CD14-positive monocyte (primary cell): ENCODE measurements at regions not wholly inside any gene's neighbourhood (a gene's known extent, or its start where the extent isn't known, plus 50 kb on each side); places are given as distances from the start of the nearest gene placed in this dataset.
"Not testable (repeated sequence)": the region's sequence is repeated elsewhere in the genome, so short reads cannot be mapped to it uniquely, and the experiment has no call there.

Experiments
- DNase-seq, 3 donors: peaks; one replicate each; pipeline ENCODE4 v3.0.0-alpha.2; 2011 to 2022
- H2AFZ ChIP-seq: 2 replicates; pipeline ENCODE4 v1.6.0; 2012; ENCODE audit warnings: mild to moderate bottlenecking, low read depth, low read length, inconsistent platforms; ENCODE audit not compliant: insufficient read depth, poor library complexity, severe bottlenecking
- H3K27ac ChIP-seq, 2 donors: 1 replicate in 1 of 2; 2 replicates in 1 of 2; pipeline ENCODE4 v1.5.1; 2012 to 2013; ENCODE audit warnings: low read length in 2 of 2, control low read depth in 1 of 2, inconsistent platforms in 1 of 2, low read depth in 1 of 2, mild to moderate bottlenecking in 1 of 2
- H3K27me3 ChIP-seq, 2 donors: one replicate each; pipeline versions ENCODE4 v1.6.0 to v1.6.1; 2011 to 2013; ENCODE audit warnings: low read length in 2 of 2; ENCODE audit not compliant: control insufficient read depth in 2 of 2, insufficient read depth in 2 of 2
- H3K36me3 ChIP-seq, 2 donors: replicated peaks in 1 of 2; 1 replicate in 1 of 2; 2 replicates in 1 of 2; pipeline versions ENCODE4 v1.5.1 to v1.6.1; 2012 to 2013; ENCODE audit warnings: low read length in 2 of 2, control low read depth in 1 of 2, inconsistent platforms in 1 of 2, mild to moderate bottlenecking in 1 of 2; ENCODE audit not compliant: insufficient read depth in 2 of 2, control insufficient read depth in 1 of 2
- H3K4me1 ChIP-seq, 2 donors: 1 replicate in 1 of 2; 2 replicates in 1 of 2; pipeline versions ENCODE4 v1.5.1 to v1.6.1; 2012 to 2013; ENCODE audit warnings: low read length in 2 of 2, control low read depth in 1 of 2, inconsistent platforms in 1 of 2, mild to moderate bottlenecking in 1 of 2, moderate library complexity in 1 of 2; ENCODE audit not compliant: insufficient read depth in 2 of 2, control insufficient read depth in 1 of 2
- H3K4me2 ChIP-seq: replicated peaks from 2 replicates; pipeline ENCODE3; 2012; ENCODE audit warnings: low read length, moderate library complexity, mild to moderate bottlenecking; ENCODE audit not compliant: poor library complexity, severe bottlenecking; ENCODE audit errors: extremely low read depth
- H3K4me3 ChIP-seq, 3 experiments: fragments of 200-600 bp in 1 of 3; sonication (generic) in 1 of 3; replicated peaks in 1 of 3; 1 replicate in 2 of 3; 2 replicates in 1 of 3; pipeline ENCODE4 v1.5.1; 2011 to 2013; ENCODE audit warnings: low read length in 3 of 3, mild to moderate bottlenecking in 3 of 3, control low read depth in 2 of 3, low read depth in 2 of 3, inconsistent platforms in 1 of 3, moderate library complexity in 1 of 3
- H3K79me2 ChIP-seq: 2 replicates; pipeline ENCODE4 v1.6.0; 2012; ENCODE audit warnings: mild to moderate bottlenecking, control low read depth, inconsistent platforms, low read length, moderate library complexity; ENCODE audit not compliant: insufficient read depth
- H3K9ac ChIP-seq: 2 replicates; pipeline ENCODE4 v1.6.0; 2017; ENCODE audit warnings: low read length, mild to moderate bottlenecking; ENCODE audit not compliant: insufficient read depth, poor library complexity, severe bottlenecking
- H3K9me3 ChIP-seq, 2 donors: replicated peaks in 1 of 2; 1 replicate in 1 of 2; 2 replicates in 1 of 2; pipeline versions ENCODE4 v1.5.1 to v1.6.1; 2012 to 2013; ENCODE audit warnings: low read length in 2 of 2, control low read depth in 1 of 2; ENCODE audit not compliant: control insufficient read depth in 1 of 2, insufficient read depth in 1 of 2
- H4K20me1 ChIP-seq: 2 replicates; pipeline ENCODE4 v1.6.0; 2012; ENCODE audit warnings: mild to moderate bottlenecking, low read length, control low read depth, moderate library complexity; ENCODE audit not compliant: insufficient read depth
- H3K27ac Mint-ChIP-seq, 7 donors: one replicate each; pipeline ENCODE4 v1.8.0; 2020; ENCODE audit warnings: mild to moderate bottlenecking in 7 of 7, mixed read lengths in 7 of 7, moderate library complexity in 6 of 7, inconsistent platforms in 2 of 7
- H3K27me3 Mint-ChIP-seq, 3 donors: one replicate each; pipeline ENCODE4 v1.8.0; 2021 to 2022; ENCODE audit warnings: low read depth in 3 of 3, mild to moderate bottlenecking in 3 of 3, mixed read lengths in 3 of 3, moderate library complexity in 3 of 3, inconsistent platforms in 1 of 3
- H3K36me3 Mint-ChIP-seq, 2 donors: one replicate each; pipeline ENCODE4 v1.8.0; 2020; ENCODE audit warnings: mixed read lengths in 2 of 2, inconsistent platforms in 1 of 2, mild to moderate bottlenecking in 1 of 2
- H3K4me1 Mint-ChIP-seq: one replicate; pipeline ENCODE4 v1.8.0; 2020; ENCODE audit warnings: mild to moderate bottlenecking, mixed read lengths
- H3K4me3 Mint-ChIP-seq, 2 donors: one replicate each; pipeline ENCODE4 v1.8.0; 2020; ENCODE audit warnings: mild to moderate bottlenecking in 2 of 2, mixed read lengths in 2 of 2, moderate library complexity in 1 of 2
- H3K9me3 Mint-ChIP-seq, 7 donors: one replicate each; pipeline ENCODE4 v1.8.0; 2020 to 2022; ENCODE audit warnings: mixed read lengths in 7 of 7, mild to moderate bottlenecking in 6 of 7, moderate library complexity in 6 of 7, inconsistent platforms in 2 of 7
- CTCF ChIP-seq: fragments of 200-600 bp; IDR thresholded peaks from one replicate; pipeline ENCODE4 v1.8.0; 2022; ENCODE audit warnings: antibody characterized with exemption, mild to moderate bottlenecking
- WGBS: methylation state at CpG from one replicate; pipeline ENCODE4 v1.1.5; 2013; ENCODE audit warnings: missing lambda C conversion rate; ENCODE audit not compliant: insufficient coverage; 5-methylcytosine and 5-hydroxymethylcytosine counted together
- intact Hi-C, 2 donors: fragments of 100-400 bp; cut with micrococcal nuclease; formaldehyde crosslinking; loops; one replicate each; pipeline versions ENCODE4 v1.15.0 to v1.15.1; 2023

DNA sequence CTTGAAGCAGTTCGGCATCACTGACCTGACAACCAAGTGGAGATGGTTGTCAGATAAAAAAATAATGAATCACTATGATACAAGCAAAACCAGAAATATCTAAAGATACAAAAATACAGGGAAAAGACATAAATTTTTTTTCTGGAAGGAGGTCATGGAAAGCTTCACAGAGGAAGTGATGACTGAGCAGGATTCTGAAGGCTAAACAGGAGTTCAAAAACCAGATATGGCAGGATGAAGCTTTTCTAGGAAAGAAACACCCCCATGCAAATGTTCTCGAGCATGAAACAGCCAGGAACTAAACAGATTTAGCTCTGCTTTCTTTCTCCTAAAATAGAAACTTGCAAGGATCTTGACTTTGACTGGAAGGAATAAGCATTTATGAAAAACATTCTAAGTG, 60.7 kb upstream of the IFNE start:
- Histone ChIP-seq H3K9me3 (no peaks in the 10 kb centered on the region), H2AFZ (no peak overlapping the region), H3K4me1 (no peaks in the 10 kb centered on the region), H3K27me3 (peaks cover 3% of the 10 kb centered on the region in 2 donors), H3K4me3 (no peak overlapping the region), H3K79me2 (no peaks in the 10 kb centered on the region), H3K4me2 (no peak overlapping the region), H3K9ac (no peak overlapping the region), H3K27ac (no peak overlapping the region), H3K36me3 (no peaks in the 10 kb centered on the region), H4K20me1 (no peaks in the 10 kb centered on the region)
- TF ChIP-seq CTCF: no peak
- WGBS: no CpG with 5 or more reads among the region's 2 CpGs
- intact Hi-C loops: no loop called here
- no peaks in the 10 kb centered on the region for H3K4me1 Mint-ChIP-seq
- no peak overlapping the region for H3K4me3 Mint-ChIP-seq
- peaks cover 0 to 7% (median 2%) of the 10 kb centered on the region in 3 donors for H3K27me3 Mint-ChIP-seq
- H3K27ac Mint-ChIP-seq: no peak overlapping the region
- H3K36me3 Mint-ChIP-seq: no peaks in the 10 kb centered on the region
- H3K9me3 Mint-ChIP-seq: peaks cover 0 to 4% (median 2%) of the 10 kb centered on the region in 7 donors
- no peak for DNase-seq

DNA sequence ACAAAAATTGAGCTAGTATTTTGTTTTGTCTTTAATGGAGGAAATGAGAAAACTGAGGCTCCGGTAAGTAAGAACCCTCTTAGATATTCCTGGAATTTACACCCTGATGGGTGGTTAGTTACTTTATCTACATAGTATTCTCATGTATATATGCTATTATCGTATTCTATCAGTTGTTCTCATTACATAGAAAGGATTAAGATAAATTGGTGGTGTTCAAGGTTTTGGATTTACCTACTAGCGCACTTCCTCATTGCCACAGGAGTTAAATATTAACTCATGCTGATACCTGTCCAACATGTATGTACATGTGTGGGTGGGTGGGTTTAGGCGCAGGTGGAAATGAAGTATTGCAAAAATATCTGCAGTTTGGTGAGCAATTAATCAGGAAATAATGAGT, 61.1 kb upstream of the IFNE start:
- no peak for DNase-seq
- Mint-ChIP-seq H3K36me3 (no peaks in the 10 kb centered on the region), H3K4me3 (peak overlapping the region in 1 of 2 donors; percentile 26), H3K27me3 (peaks cover 0 to 7% (median 2%) of the 10 kb centered on the region in 3 donors), H3K4me1 (no peaks in the 10 kb centered on the region), H3K9me3 (peaks cover 0 to 4% (median 2%) of the 10 kb centered on the region in 7 donors), H3K27ac (no peak overlapping the region)
- no CpG with 5 or more reads among the region's 4 CpGs for WGBS
- H3K27me3 ChIP-seq: peaks cover 3 to 4% of the 10 kb centered on the region in 2 donors
- H3K9ac ChIP-seq: no peak overlapping the region
- no peaks in the 10 kb centered on the region for H3K36me3 ChIP-seq
- no peak overlapping the region for H3K4me3 ChIP-seq
- intact Hi-C loops: no loop called here
- H3K4me1 ChIP-seq: no peaks in the 10 kb centered on the region
- H3K27ac ChIP-seq: no peak overlapping the region
- H3K4me2 ChIP-seq: no peak overlapping the region
- no peak overlapping the region for H2AFZ ChIP-seq
- H3K9me3 ChIP-seq: no peaks in the 10 kb centered on the region
- H4K20me1 ChIP-seq: no peaks in the 10 kb centered on the region
- H3K79me2 ChIP-seq: no peaks in the 10 kb centered on the region
- no peak for TF ChIP-seq CTCF

- H2AFZ ChIP-seq, H3K4me3 Mint-ChIP-seq, intact Hi-C loops, H3K4me1 ChIP-seq, DNase-seq, H3K4me3 ChIP-seq, H3K27ac ChIP-seq, H3K36me3 Mint-ChIP-seq, H3K4me1 Mint-ChIP-seq, H3K79me2 ChIP-seq, H3K36me3 ChIP-seq, H3K9me3 ChIP-seq, H3K9ac ChIP-seq, H4K20me1 ChIP-seq, H3K4me2 ChIP-seq, H3K27me3 Mint-ChIP-seq, H3K27me3 ChIP-seq, H3K27ac Mint-ChIP-seq, H3K9me3 Mint-ChIP-seq: not testable (repeated sequence)
- WGBS: 100% methylated on average over 2 of the region's 4 CpGs
These were observed 61.7 kb upstream of the IFNE start for GRCh38 chr9:21543816-21544215.
